ENCODE measurements at regions not wholly inside any gene's neighbourhood (a gene's known extent, or its start where the extent isn't known, plus 50 kb on each side); places are given as distances from the start of the nearest gene placed in this dataset.

DNA sequence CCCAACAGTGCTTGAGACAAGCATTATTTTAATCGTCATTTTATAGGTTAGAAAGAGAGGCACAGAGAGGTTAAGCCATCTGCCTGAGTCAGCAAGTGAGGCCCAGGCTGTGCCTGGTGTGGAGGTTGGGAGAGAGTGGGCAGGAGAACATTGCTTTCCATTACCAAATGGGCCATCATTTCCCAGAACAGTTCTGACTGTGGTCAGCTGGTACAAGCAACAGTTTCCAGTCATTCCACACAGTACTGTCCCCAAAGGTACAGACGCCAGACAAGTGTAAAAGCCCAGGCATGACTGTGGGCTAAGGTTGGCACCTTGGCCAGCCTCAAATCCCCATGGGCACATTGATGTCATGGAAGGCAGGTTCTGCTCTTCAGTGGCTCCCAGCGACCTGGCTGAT, 98.2 kb upstream of the LCLAT1 start (continued):
- TF ChIP-seq, protein P1, sequence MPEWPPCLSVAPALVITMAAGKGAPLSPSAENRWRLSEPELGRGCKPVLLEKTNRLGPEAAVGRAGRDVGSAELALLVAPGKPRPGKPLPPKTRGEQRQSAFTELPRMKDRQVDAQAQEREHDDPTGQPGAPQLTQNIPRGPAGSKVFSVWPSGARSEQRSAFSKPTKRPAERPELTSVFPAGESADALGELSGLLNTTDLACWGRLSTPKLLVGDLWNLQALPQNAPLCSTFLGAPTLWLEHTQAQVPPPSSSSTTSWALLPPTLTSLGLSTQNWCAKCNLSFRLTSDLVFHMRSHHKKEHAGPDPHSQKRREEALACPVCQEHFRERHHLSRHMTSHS (tag by site-specific recombination; IDR thresholded peaks at IDR 0.05): no peak
- TF ChIP-seq ZNF433 (tag by site-specific recombination; IDR thresholded peaks at IDR 0.05; ENCODE audit: low read depth): no peak
- TF ChIP-seq ZBTB8A (tag by site-specific recombination; IDR thresholded peaks at IDR 0.05): no peak
- no peak for TF ChIP-seq ZNF660 (tag by site-specific recombination; IDR thresholded peaks at IDR 0.05)
- no peak for TF ChIP-seq ZNF266 (tag by site-specific recombination; IDR thresholded peaks at IDR 0.05; ENCODE audit: low read depth)
- TF ChIP-seq ZNF677 (tag by site-specific recombination; IDR thresholded peaks at IDR 0.05): no peak

DNA sequence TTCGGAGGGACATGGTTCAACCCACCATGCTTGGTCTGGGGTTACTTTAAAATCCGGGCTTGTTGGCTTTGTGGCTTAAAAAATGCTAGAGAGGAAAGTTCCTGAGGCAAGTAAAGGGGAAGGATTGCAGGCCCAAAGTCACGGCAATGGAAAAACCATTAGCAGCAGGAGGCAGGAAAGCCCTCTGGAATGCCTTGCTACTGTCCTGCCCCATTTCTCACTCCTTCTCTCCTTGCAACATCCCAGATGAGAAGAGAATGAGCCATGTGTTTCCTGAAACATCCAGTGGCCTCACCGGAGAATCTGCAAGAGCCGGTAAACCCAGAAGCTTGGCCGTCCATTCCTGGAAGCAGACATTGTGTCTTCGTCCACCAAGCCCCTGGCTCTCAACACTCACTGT, 97.4 kb upstream of the LCLAT1 start:
- Histone ChIP-seq H3K36me3 (ENCODE audit: control insufficient read depth in 2 of 2, insufficient read depth in 1 of 2, low read length in 2 of 2) (no peaks in the 10 kb centered on the region), H3K9me3 (ENCODE audit: control insufficient read depth, insufficient read depth, low read depth, low read length) (no peaks in the 10 kb centered on the region), H3K4me1 (ENCODE audit: control insufficient read depth, insufficient read depth, low read length) (no peaks in the 10 kb centered on the region), H3K27ac (ENCODE audit: extremely low read depth, low read depth, low read length) (no peak overlapping the region), H3K4me3 (ENCODE audit: low read depth, low read length) (no peak overlapping the region)
- POLR2A ChIA-PET: no interaction called here
- CTCF ChIA-PET: interaction anchor here (0.6 to 0.8 kb wide), 2 partner anchors 10 to 143 kb away, joined by 3 read pairs; no protein-coding TSS in a partner anchor
- TF ChIP-seq REST (tag by site-specific recombination; IDR thresholded peaks at IDR 0.05) (no peak), ZNF16 (tag by site-specific recombination; IDR thresholded peaks at IDR 0.05; ENCODE audit: low read depth) (no peak), ZNF692 (tag by site-specific recombination; IDR thresholded peaks at IDR 0.05) (no peak), ZNF24 (tag by site-specific recombination; IDR thresholded peaks at IDR 0.05) (no peak)

GRCh38 chr2:30351116-30351515, 95.9 kb upstream of the LCLAT1 start:
- CTCF ChIA-PET: interaction anchor here (0.6 to 1.0 kb wide), 3 partner anchors 36 to 360 kb away, joined by 3 to 5 read pairs (median 4); no protein-coding TSS in a partner anchor

More at GRCh38 chr2:30351116-30351515, 95.9 kb upstream of the LCLAT1 start:
- Histone ChIP-seq H3K9me3 (ENCODE audit: control insufficient read depth, insufficient read depth, low read depth, low read length) (no peaks in the 10 kb centered on the region), H3K4me3 (ENCODE audit: low read depth, low read length) (no peak overlapping the region), H3K36me3 (ENCODE audit: control insufficient read depth in 2 of 2, insufficient read depth in 1 of 2, low read length in 2 of 2) (no peaks in the 10 kb centered on the region), H3K4me1 (ENCODE audit: control insufficient read depth, insufficient read depth, low read length) (no peaks in the 10 kb centered on the region), H3K27ac (ENCODE audit: extremely low read depth, low read depth, low read length) (no peak overlapping the region)
- TF ChIP-seq ZFP41 (tag by site-specific recombination; IDR thresholded peaks at IDR 0.05; ENCODE audit: borderline replicate concordance): no peak
- TF ChIP-seq, protein P2, sequence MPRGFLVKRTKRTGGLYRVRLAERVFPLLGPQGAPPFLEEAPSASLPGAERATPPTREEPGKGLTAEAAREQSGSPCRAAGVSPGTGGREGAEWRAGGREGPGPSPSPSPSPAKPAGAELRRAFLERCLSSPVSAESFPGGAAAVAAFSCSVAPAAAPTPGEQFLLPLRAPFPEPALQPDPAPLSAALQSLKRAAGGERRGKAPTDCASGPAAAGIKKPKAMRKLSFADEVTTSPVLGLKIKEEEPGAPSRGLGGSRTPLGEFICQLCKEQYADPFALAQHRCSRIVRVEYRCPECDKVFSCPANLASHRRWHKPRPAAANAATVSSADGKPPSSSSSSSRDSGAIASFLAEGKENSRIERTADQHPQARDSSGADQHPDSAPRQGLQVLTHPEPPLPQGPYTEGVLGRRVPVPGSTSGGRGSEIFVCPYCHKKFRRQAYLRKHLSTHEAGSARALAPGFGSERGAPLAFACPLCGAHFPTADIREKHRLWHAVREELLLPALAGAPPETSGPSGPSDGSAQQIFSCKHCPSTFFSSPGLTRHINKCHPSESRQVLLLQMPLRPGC (tag by site-specific recombination; IDR thresholded peaks at IDR 0.05): no peak
- TF ChIP-seq MZF1 (tag by site-specific recombination; IDR thresholded peaks at IDR 0.05; ENCODE audit: borderline replicate concordance): no peak
- no peak for TF ChIP-seq ZNF560 (tag by site-specific recombination; IDR thresholded peaks at IDR 0.05; ENCODE audit: borderline replicate concordance)
- TF ChIP-seq YY1 (tag by site-specific recombination; IDR thresholded peaks at IDR 0.05): no peak
- no peak for TF ChIP-seq KLF7 (tag by site-specific recombination; IDR thresholded peaks at IDR 0.05; ENCODE audit: borderline replicate concordance)
- no peak for TF ChIP-seq ZNF791 (tag by site-specific recombination; IDR thresholded peaks at IDR 0.05)
- no peak for TF ChIP-seq IKZF3 (tag by site-specific recombination; IDR thresholded peaks at IDR 0.05)
- no peak for TF ChIP-seq ZNF530 (tag by site-specific recombination; IDR thresholded peaks at IDR 0.05; ENCODE audit: low read depth)
- no peak for TF ChIP-seq ZNF280D (tag by site-specific recombination; IDR thresholded peaks at IDR 0.05)
- TF ChIP-seq ZBTB8A (tag by site-specific recombination; IDR thresholded peaks at IDR 0.05): no peak
- TF ChIP-seq ZNF335 (tag by site-specific recombination; conservative IDR thresholded peaks at IDR 0.05): no peak
- POLR2A ChIA-PET: no interaction called here

Measured in HEK293 (cell line).